ENCODE measurements at regions not wholly inside any gene's neighbourhood (a gene's known extent, or its start where the extent isn't known, plus 50 kb on each side); places are given as distances from the start of the nearest gene placed in this dataset.

DNA sequence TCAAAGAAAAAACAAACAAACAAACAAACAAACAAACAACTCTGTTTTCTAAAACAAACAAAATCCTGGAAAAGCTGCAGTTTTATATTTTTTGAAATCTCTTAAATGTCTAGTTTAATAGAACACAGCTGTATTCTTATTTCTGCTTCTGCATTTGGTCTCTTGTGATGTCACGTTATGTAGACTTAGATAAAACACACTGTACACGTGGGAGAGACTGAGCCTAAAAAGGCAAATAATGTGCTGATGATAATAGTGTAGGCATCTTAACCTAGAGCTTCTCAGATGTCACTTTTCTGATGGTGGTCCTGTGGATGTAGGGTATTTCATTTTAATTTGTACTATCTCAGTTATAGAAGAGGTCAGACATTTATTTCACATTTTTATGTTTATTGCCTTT is 261.7 kb downstream of the UTRN start:
- no peaks in the 10 kb centered on the region for H3K27me3 ChIP-seq (replicated peaks)
- H3K4me3 ChIP-seq (ENCODE audit: low read depth, low read length): no peak overlapping the region
- peaks cover 2% of the 10 kb centered on the region for H3K36me3 ChIP-seq (replicated peaks)
- no peak for DNase-seq
- in situ Hi-C loops (cut with HindIII; ENCODE audit: low pct_ligation_motif_present, low sequenced_read_pairs): no loop called here
- TF ChIP-seq, protein P1, sequence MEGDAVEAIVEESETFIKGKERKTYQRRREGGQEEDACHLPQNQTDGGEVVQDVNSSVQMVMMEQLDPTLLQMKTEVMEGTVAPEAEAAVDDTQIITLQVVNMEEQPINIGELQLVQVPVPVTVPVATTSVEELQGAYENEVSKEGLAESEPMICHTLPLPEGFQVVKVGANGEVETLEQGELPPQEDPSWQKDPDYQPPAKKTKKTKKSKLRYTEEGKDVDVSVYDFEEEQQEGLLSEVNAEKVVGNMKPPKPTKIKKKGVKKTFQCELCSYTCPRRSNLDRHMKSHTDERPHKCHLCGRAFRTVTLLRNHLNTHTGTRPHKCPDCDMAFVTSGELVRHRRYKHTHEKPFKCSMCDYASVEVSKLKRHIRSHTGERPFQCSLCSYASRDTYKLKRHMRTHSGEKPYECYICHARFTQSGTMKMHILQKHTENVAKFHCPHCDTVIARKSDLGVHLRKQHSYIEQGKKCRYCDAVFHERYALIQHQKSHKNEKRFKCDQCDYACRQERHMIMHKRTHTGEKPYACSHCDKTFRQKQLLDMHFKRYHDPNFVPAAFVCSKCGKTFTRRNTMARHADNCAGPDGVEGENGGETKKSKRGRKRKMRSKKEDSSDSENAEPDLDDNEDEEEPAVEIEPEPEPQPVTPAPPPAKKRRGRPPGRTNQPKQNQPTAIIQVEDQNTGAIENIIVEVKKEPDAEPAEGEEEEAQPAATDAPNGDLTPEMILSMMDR (IDR thresholded peaks at IDR 0.05; ENCODE audit: low read depth, low read length, missing control alignments): no peak
- no peak overlapping the region for H3K27ac ChIP-seq

- no peaks in the 10 kb centered on the region for H3K27me3 ChIP-seq (replicated peaks)
- peaks cover 2% of the 10 kb centered on the region for H3K36me3 ChIP-seq (replicated peaks)
- TF ChIP-seq, protein P1 (IDR thresholded peaks at IDR 0.05; ENCODE audit: low read depth, low read length, missing control alignments): no peak
- no peak overlapping the region for H3K4me3 ChIP-seq (ENCODE audit: low read depth, low read length)
- in situ Hi-C loops (cut with HindIII; ENCODE audit: low pct_ligation_motif_present, low sequenced_read_pairs): no loop called here
- H3K27ac ChIP-seq: no peak overlapping the region
- DNase-seq: no peak
Measured at GRCh38 chr6:144547409-144547808, 262.3 kb downstream of the UTRN start.

DNA sequence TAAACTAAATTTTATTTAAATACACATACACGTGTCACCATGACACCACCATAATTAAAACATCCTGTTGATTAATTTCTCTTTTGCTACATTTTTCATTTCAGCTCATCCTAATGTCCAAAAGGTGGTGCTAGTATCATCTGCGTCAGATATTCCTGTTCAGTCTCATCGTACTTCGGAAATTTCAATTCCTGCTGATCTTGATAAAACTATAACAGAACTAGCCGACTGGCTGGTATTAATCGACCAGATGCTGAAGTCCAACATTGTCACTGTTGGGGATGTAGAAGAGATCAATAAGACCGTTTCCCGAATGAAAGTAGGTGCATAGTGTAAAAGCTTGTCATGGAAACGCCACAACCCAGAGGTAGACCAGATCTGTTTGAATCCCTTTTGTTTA is 263.4 kb downstream of the UTRN start:
- in situ Hi-C loops (cut with HindIII; ENCODE audit: low pct_ligation_motif_present, low sequenced_read_pairs): no loop called here
- no peak for DNase-seq
- TF ChIP-seq, protein P1 (IDR thresholded peaks at IDR 0.05; ENCODE audit: low read depth, low read length, missing control alignments): no peak
- Histone ChIP-seq H3K27me3 (replicated peaks) (no peaks in the 10 kb centered on the region), H3K36me3 (replicated peaks) (peaks cover 2% of the 10 kb centered on the region), H3K4me3 (ENCODE audit: low read depth, low read length) (no peak overlapping the region), H3K27ac (no peak overlapping the region)

DNA sequence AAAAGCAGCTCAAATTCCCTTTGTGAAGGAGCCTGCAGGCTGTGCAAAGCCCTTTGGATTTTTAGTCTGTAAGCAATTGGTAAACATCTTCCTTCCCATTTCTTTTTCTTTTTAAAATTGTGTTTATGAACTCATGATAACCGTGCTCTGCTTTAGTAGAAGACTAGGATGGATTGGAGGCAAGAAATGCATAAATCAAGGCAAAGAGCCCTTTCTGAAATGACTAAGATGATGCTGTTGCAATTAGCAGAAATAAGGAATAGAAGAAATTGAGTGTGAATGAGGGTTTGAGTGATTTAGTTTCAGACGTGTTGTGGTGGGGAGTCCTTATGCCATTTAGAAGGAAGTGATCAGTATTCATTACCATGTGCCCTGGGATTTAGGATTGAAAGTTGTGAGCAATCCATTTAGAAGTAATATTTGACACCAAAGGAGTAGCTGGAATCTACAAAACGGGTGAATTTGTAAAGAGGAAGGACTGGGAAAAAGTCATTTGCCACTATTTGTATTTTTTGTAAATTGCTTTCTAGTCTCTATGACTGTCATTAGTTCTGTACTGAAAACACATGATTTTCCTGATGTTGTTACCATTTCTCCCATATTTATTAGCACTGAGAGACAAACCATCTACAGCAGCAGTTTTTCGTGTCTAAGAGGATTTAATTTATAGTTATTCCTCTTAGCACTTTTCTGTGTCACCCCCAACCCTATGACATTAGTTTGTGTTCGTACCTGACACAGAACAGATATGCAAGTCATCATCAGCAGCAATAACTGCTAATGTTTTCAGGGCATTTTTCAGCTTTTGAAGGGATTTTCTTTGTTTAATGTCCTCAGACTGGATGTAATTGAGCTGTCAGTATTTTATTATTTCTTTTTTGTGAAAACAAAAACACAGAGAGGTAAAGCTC is 265.0 kb downstream of the UTRN start:
- TF ChIP-seq, protein P1 (IDR thresholded peaks at IDR 0.05; ENCODE audit: low read depth, low read length, missing control alignments): no peak
- no peak for DNase-seq
- peaks cover 2% of the 10 kb centered on the region for H3K36me3 ChIP-seq (replicated peaks)
- in situ Hi-C loops (cut with HindIII; ENCODE audit: low pct_ligation_motif_present, low sequenced_read_pairs): no loop called here
- no peaks in the 10 kb centered on the region for H3K27me3 ChIP-seq (replicated peaks)
- H3K27ac ChIP-seq: no peak overlapping the region
- H3K4me3 ChIP-seq (ENCODE audit: low read depth, low read length): no peak overlapping the region

GRCh38 chr6:144551339-144551738 is 266.2 kb downstream of the UTRN start:
- in situ Hi-C loops (cut with HindIII; ENCODE audit: low pct_ligation_motif_present, low sequenced_read_pairs): no loop called here
- H3K27me3 ChIP-seq (replicated peaks): no peaks in the 10 kb centered on the region
- TF ChIP-seq, protein P1 (IDR thresholded peaks at IDR 0.05; ENCODE audit: low read depth, low read length, missing control alignments): no peak
- DNase-seq: no peak
- H3K36me3 ChIP-seq (replicated peaks): peaks cover 5% of the 10 kb centered on the region
- H3K27ac ChIP-seq: no peak overlapping the region
- no peak overlapping the region for H3K4me3 ChIP-seq (ENCODE audit: low read depth, low read length)

Data from brain microvascular endothelial cell (primary cell).